NCI-H128 (cell line): ENCODE measurements at regions not wholly inside any gene's neighbourhood (a gene's known extent, or its start where the extent isn't known, plus 50 kb on each side); places are given as distances from the start of the nearest gene placed in this dataset.

Experiments
- DNase-seq: peaks from one replicate; lab custom pipeline; 2025; ENCODE audit not compliant: unreplicated experiment; lab: John Stamatoyannopoulos, UW

DNA sequence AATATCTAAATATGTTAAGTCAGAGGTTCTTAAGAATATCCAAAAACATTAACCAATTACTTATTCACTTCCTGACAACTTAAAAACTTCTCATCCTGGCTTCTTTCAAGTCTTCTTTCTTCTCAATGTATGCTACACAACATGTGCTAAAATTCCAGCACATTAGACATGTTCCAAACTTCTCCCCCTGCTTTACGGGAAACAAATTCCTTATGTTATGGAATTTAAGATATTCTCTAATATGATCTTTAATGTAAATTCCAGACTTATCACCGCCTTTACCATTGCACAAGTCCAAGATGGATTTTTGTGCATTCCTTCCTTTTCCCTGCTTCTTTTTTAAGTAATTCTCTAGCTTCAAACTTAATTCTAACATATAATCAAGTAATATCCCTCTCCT lies 964.5 kb upstream of the CHORDC1 start:
- DNase-seq, result no peak

DNA sequence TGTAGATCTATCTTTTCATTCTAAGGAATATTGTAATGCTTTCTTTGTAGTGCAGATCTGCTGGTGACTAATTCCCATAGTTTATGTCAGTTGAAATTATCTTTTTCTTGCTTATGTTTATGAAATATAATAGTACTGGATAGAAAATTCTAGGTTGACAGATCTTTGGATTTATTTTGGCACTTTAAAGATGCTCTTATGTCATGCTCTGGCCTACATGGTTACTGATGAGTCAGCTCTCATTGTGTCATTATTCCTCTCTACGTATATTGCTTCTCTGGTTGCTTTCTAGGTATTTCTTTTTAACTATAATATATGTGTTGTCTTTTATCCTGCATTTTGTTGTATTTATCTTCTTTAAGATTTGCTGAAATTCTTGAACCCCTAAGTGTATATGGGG lies 955.5 kb upstream of the CHORDC1 start:
- DNase-seq, result no peak

DNA sequence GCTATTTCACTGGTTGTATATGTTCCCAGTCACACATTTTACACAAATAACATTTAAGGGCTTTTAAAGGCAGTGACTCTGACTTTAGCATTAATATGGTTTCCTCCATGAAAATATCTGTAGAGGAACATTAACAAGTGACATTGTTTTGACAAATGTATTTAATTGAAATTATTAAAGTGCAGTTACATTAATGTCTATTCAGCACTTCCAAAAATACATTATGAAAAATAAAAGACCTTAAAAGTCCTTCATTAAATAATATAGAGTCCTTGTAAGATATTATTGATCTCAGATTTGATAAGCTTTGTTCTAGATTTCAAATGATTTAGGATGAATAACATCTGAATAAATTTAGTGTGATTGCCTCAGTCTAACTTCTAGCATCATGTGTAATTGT lies 951.9 kb upstream of the CHORDC1 start:
- no peak for DNase-seq

- no peak for DNase-seq
These were observed 951.3 kb upstream of the CHORDC1 start for GRCh38 chr11:91174193-91174592.

DNA sequence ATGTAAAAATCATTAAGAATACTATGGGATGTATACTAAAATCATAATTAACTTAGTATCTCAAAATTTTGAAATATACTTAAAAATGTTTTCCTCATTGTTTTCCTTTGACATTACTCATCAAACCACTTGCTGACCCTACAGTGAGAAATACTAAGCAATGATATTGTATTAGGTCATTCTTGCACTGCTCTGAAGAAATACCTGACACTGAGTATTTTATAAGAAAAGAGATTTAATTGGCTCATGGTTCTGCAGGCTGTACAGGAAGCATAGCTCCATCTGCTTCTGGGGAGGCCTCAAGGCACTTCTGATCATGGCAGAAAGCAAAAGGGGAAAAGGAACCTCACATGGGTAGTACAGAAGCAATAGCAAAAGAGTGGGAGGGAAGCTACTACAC lies 950.9 kb upstream of the CHORDC1 start:
- DNase-seq, result no peak

DNA sequence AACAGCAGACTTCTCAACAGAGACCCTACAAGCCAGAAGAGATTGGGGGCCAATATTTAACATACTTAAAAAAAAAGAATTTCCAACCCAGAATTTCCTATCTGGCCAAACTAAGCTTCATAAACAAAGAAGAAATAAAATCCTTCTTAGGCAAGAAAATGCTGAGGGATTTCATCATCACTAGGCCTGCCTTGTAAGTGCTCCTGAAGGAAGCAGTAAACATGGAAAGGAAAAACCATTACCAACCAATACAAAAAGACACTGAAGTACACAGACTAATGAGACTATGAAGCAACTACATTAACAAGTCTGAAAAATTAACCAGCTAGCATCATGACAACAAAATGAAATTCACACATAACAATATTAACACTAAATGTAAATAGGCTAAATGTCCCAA lies 947.9 kb upstream of the CHORDC1 start:
- DNase-seq, result no peak

DNA sequence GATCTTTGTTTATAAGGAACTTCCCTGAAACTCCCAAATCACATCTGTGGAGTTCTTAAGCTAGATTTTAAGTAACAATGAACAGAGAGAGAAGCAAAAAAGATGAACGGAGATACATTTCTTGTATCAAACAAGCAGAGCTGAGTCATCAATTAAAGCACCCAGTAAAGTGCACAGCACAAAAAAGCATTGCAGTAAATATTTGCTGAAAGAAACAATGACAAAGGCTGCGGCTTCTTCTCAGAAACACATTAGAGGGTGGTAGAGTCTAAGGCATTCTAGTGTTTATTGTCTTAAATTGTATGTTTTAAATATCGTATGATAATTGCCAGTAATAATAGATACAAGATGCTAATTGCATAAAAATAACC lies 941.6 kb upstream of the CHORDC1 start:
- DNase-seq, result no peak

DNA sequence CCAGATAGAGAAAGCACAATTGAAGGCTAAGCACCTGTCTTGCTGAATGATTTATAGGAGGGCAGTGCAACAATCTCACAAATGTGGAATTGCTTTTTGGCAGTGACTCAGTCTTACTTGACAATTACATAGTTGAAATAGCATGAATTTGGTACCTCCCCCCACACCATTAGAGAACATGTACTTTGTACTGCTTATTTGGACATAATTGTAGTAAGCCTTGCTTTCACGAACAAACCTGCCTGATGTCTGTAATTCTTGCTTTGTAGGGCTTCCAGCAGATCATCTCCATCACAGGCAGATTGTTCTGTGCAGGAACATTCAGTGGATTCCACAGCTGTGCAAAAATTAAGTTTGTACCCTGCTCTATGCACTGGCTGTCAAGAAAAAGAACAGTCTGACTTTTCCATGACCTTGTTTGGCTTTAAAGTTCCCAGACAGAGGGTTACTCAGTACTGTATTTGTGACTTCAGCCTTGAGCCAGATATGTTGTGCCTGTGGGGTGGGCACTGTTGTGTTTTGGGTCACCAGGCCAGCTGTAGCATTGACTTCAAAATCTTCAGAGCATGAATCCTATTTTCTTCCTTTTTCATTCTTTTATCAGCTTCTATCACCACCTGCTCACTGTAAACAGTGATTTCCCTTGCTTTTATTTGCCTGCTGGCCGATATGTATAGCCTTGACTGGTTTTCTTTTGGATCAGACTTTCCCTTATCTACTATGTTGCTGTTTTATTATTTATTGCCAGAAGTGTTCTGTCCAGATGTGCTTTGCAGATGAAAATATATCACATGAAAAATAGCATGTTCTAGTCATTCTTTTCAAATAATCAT lies 941.0 kb upstream of the CHORDC1 start:
- no peak for DNase-seq

DNA sequence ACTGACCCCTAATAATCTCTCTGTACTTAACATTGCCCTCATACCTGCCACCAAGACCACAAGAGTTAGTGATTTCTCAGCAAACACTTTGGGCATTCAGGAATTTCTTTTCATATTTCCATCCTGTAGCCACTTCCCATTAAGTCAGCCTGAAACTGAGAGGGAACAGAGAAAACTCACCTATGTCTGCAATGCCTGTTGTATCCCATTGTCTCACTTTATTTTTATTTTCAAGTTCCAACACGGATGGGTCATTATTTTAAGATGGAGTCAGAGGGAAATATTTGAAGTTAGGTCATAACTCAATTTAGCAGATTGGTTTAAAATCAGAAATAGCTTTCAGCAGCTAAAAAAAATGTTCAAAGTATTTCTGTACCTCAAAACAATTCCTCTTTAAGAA lies 937.8 kb upstream of the CHORDC1 start:
- no peak for DNase-seq

DNA sequence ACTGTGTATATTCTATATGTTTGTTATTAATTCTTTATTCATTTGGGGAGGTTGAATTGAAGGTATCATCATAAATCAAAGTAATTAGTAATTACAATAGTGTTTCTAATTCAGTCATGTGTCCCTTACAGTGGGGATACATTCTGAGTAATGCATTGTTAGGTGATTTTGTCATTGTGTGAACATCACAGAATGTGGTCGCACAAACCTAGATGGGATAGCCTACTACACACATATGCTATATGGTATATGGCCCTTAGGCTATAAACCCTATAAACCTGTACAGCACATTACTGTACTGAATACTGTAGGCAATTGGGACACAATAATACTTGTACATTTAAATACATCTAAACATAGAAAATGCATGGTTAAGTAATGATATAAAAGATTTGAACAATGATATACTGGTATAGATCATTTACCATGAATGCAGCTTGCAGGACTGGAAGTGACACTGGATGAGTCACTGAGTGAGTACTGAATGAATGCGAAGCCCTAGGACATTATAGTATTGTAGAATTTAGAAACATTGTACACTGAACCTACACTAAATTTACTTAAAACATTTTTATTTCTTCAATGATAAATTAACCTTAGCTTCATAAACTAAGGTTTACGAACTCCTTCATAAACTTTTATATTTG lies 936.2 kb upstream of the CHORDC1 start:
- DNase-seq, result no peak

- no peak for DNase-seq
These were observed 935.4 kb upstream of the CHORDC1 start for GRCh38 chr11:91158297-91158696.

DNA sequence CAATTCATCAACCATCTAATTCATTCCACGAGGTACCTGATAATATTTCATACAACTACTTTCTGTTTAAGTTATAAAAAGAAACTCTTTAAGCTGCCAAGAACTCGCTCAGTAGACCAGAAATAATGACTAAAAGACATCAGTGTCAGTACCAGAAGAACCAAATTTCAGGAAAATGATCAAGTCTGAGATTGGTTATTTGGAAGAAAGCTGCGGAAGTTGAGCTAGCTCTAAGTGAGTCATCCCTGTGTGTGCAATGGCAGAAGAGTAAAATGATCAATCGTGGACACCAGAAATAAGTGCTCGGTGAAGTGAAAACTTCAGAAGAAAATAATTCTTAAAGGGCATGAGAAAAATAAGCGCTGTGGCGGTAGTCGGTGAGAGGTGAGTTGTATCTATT lies 933.2 kb upstream of the CHORDC1 start:
- no peak for DNase-seq

- DNase-seq, result no peak
These were observed 925.0 kb upstream of the CHORDC1 start for GRCh38 chr11:91147885-91148284.

DNA sequence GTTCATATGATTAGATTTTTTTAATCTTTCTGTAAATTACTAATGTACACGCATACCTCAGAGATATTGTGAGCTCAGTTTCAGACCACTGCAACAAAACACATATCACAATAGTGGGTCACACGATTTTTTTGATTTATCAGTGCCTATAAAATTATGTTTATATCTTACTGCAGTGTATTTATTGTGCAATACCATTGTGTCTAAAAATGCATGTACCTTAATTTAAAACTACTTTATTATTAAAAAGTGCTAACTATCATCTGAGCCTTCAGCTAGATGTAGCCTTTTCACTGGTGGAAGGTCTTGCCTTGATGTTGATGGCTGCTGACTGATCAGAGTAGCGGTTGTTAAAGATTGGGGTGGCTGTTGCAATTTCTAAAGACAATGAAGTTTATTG lies 918.8 kb upstream of the CHORDC1 start:
- no peak for DNase-seq

DNA sequence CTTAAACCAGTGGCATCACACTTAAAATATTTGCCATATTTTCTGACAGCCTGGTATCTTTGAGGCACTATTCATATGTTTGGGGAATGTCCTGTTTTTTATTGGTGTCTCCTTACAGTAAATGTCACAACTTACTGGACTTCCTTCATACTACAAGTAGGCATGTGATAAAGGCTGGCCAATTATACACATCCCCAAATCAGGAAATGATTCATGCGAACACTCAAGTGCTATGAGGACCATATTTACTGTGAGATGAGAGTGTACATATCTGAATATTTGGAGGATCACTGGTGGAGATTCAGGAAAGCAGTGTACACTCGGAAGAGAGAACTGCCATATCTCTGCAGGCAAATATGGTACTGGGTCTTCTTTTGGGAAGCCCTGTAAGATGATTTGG lies 913.8 kb upstream of the CHORDC1 start:
- DNase-seq, result no peak

DNA sequence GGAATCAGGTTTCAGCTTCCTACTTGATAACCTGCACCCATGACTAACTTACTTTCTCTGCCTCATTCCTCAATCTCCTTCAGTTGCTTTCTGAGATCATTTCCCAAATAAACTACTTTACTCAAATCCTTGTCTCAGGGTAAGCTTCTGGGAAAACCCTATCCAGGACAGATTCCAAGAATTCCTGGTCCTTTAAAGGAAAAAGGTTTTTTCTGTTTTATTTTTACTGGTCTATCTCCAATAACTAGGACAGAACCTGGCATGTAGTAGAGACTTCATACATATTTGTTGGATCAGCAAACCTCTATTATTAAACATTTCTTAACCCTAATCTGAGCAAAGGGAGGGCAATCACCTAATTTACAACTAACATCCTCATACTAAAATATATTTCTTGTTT lies 910.5 kb upstream of the CHORDC1 start:
- no peak for DNase-seq

- no peak for DNase-seq
These were observed 906.7 kb upstream of the CHORDC1 start for GRCh38 chr11:91129596-91129995.

- no peak for DNase-seq
These were observed 901.5 kb upstream of the CHORDC1 start for GRCh38 chr11:91124363-91124762.

GRCh38 chr11:91115116-91115515 lies 892.3 kb upstream of the CHORDC1 start:
- no peak for DNase-seq

DNA sequence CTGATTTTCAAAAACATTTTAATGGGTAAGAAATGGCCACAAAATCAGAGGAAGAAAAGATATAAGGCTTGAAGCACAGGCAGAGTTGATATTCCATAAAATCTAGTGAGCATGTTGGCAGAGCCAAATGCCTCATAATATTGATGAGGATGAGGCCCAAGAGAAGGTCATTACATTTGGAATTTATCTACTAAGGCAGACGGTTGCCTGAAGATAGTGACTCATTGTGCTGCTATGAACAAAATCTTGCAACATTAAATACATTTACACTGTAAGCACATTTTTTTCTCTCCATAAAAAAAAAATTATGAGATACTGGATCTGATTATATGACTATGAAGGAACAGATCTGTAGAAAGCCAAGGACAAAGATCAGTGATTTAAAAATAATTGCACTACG lies 881.4 kb upstream of the CHORDC1 start:
- DNase-seq, result no peak

DNA sequence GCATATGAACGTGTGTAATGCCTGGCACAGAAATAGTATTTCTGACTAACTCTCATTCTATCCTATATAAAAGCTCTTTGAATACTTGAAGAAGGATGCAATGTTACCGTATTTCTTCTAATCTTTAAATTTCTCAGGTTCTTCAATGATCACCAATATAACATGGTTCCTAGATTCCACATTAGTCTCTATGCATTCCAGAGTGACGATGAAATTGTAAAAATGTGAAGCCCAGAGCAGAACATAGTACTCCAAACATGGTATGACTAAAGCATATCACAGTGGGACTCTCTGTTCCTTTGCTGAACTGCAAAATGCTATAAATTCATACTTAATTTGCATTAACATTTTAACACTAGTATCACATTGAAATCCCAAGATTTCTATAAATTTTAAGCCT lies 877.6 kb upstream of the CHORDC1 start:
- DNase-seq, result no peak

DNA sequence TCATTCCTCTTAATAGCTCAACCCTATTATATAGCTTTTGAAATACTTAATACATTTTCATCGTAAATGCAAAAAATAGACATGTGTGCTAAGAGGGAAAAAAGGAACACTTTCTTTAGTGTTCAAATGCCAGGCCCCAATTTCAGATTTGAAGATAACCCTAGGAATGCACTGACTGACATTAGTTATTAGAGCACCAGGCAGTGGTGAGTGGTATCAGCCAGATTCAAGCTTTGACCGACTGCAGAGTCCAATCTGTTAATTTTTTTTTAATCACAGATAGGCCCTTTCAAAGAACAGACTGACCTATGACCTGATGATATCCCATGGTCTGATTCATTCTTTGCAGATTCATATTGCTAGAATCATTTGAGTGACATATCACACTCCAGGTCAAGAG lies 874.2 kb upstream of the CHORDC1 start:
- DNase-seq, result no peak

DNA sequence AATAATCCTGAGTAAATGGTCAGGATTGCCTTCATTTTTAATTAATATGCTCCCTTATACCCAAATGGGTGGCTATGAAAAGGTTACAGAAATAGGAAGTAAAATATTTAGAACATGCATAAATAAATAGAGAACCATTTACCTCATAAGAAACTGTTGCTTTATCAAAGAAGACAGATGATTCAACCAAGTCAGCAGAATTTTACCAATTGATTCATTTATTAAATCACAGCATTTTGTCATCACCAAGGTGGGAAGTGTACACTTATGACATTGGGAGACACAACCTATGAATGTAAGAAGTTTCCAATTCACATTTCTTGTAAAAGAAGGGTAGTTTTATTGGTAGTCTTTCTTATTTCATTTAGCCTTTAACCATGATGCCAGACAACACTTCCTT lies 870.3 kb upstream of the CHORDC1 start:
- DNase-seq, result no peak
